MM.1S (cell line): ENCODE measurements at regions not wholly inside any gene's neighbourhood (a gene's known extent, or its start where the extent isn't known, plus 50 kb on each side); places are given as distances from the start of the nearest gene placed in this dataset.

Experiments used
- DNase-seq: peaks from one replicate; pipeline ENCODE4 v3.0.0-alpha.2; 2015
- H2AFZ ChIP-seq: fragments of 300-600 bp; sonication (generic); 2 replicates; pipeline ENCODE4 v1.6.0; 2016; ENCODE audit warnings: antibody characterized with exemption, low read length
- H3F3A ChIP-seq: fragments of 300-600 bp; sonication (generic); 2 replicates; pipeline ENCODE4 v1.6.1; 2016; ENCODE audit warnings: mild to moderate bottlenecking, antibody characterized with exemption, low read length, moderate library complexity, mixed read lengths; ENCODE audit not compliant: insufficient read depth
- H3K27ac ChIP-seq: fragments of 300-600 bp; sonication (generic); 2 replicates; pipeline ENCODE4 v1.5.1; 2016; ENCODE audit warnings: mild to moderate bottlenecking, low read length
- H3K27me3 ChIP-seq: fragments of 300-600 bp; sonication (generic); replicated peaks from 2 replicates; pipeline ENCODE4 v1.6.0; 2016; ENCODE audit warnings: low read length; ENCODE audit not compliant: insufficient read depth
- H3K36me3 ChIP-seq: fragments of 300-600 bp; sonication (generic); replicated peaks from 2 replicates; pipeline ENCODE4 v1.6.1; 2016; ENCODE audit warnings: mild to moderate bottlenecking, low read length, mixed read lengths; ENCODE audit not compliant: insufficient read depth
- H3K4me1 ChIP-seq: fragments of 300-600 bp; sonication (generic); 2 replicates; pipeline ENCODE4 v1.6.1; 2016; ENCODE audit warnings: low read length, mixed read lengths
- H3K4me2 ChIP-seq: fragments of 300-600 bp; sonication (generic); 2 replicates; pipeline ENCODE4 v1.6.0; 2016; ENCODE audit warnings: low read depth, low read length
- H3K4me3 ChIP-seq: fragments of 300-600 bp; sonication (generic); 2 replicates; pipeline ENCODE4 v1.5.1; 2016; ENCODE audit warnings: low read length, mixed read lengths
- H3K79me2 ChIP-seq: fragments of 300-600 bp; sonication (generic); 2 replicates; pipeline ENCODE4 v1.6.1; 2016; ENCODE audit warnings: mixed run types, low read length, mixed read lengths
- H3K9ac ChIP-seq: fragments of 300-600 bp; sonication (generic); 2 replicates; pipeline ENCODE4 v1.6.1; 2016; ENCODE audit warnings: low read length, mixed read lengths
- H3K9me2 ChIP-seq: fragments of 300-600 bp; sonication (generic); replicated peaks from 2 replicates; pipeline ENCODE4 v1.6.1; 2016; ENCODE audit warnings: mild to moderate bottlenecking, low read length, mixed read lengths; ENCODE audit not compliant: insufficient read depth
- H3K9me3 ChIP-seq: fragments of 300-600 bp; sonication (generic); replicated peaks from 2 replicates; pipeline ENCODE4 v1.6.1; 2016; ENCODE audit warnings: mild to moderate bottlenecking, low read length, mixed read lengths; ENCODE audit not compliant: insufficient read depth
- H4K20me1 ChIP-seq: fragments of 300-600 bp; sonication (generic); 2 replicates; pipeline ENCODE4 v1.6.1; 2016; ENCODE audit warnings: mild to moderate bottlenecking, low read length, moderate library complexity, mixed read lengths; ENCODE audit not compliant: insufficient read depth
- CTCF ChIP-seq: fragments of 300-600 bp; sonication (generic); IDR thresholded peaks from 2 replicates; pipeline ENCODE4 v1.5.1; 2016; ENCODE audit warnings: antibody characterized with exemption, low read length, mixed read lengths
- EZH2 ChIP-seq: fragments of 300-600 bp; sonication (generic); optimal IDR thresholded peaks from 2 replicates; pipeline ENCODE3; 2017; ENCODE audit warnings: low read depth, mild to moderate bottlenecking, antibody characterized with exemption, low read length, mixed read lengths
- EZH2phosphoT487 ChIP-seq: fragments of 300-600 bp; sonication (generic); IDR thresholded peaks from 2 replicates; pipeline ENCODE4 v1.6.1; 2018; ENCODE audit warnings: antibody characterized with exemption, low read length

DNA sequence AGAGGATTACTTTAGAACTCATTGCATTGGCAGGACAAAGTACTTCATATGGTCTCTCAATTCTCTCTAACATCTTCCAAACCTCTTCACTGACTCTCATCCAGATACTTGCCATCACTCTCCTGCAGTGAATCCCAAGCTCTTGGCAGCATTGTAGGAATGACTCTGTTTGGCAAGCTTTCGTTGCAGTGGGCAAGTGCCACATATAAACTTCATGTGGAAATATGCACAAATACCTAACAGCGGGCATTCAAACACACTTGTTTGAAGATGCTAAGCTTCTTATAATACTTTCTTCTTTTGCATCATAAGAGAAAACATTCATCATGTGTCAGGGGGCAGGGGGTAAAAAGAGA is 86.2 kb upstream of the F13A1 start:
- Histone ChIP-seq H3K27ac (no peak overlapping the region), H3K36me3 (no peaks in the 10 kb centered on the region), H3K27me3 (no peaks in the 10 kb centered on the region), H3K79me2 (no peaks in the 10 kb centered on the region), H3F3A (no peaks in the 10 kb centered on the region), H3K9ac (no peak overlapping the region), H3K4me3 (no peak overlapping the region), H2AFZ (no peak overlapping the region), H4K20me1 (no peaks in the 10 kb centered on the region), H3K4me2 (no peak overlapping the region), H3K9me3 (no peaks in the 10 kb centered on the region), H3K9me2 (no peaks in the 10 kb centered on the region), H3K4me1 (no peaks in the 10 kb centered on the region)
- no peak for DNase-seq
- no peak for TF ChIP-seq CTCF

DNA sequence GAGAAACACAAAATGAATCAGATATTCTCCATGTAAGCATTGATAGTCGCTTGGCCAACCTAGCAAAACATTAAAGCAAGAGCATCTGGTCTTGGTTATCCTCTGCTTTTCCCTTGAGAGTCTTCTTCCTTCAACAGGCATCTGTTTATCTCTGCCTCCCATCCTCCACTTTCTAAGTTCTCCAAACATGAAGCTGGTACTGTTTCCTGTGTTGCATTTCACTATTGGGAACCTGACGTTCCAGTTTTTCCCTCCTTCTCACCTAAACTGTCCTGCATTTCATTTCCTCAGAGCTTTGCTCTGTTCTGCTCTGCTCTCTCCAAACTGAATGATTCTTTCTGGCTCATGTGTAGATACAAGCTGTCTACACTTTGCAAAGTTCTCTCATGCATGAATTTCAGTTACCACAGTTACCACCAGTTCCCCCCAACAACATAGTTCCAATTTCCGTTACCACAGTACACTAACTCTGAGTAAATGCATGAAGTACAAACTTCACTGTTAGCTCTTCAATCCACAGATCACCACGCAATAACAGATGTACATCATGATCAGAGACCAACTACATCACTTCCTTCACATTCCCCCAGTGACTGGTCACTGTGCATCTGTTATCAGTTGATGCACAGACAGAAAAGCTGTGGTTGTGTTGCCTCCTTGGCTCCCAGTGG is 86.7 kb upstream of the F13A1 start:
- H3K27me3 ChIP-seq, result no peaks in the 10 kb centered on the region
- no peak overlapping the region for H3K4me2 ChIP-seq
- H3K27ac ChIP-seq, result no peak overlapping the region
- no peaks in the 10 kb centered on the region for H3F3A ChIP-seq
- H3K9ac ChIP-seq, result no peak overlapping the region
- H3K9me3 ChIP-seq, result no peaks in the 10 kb centered on the region
- DNase-seq, result no peak
- H4K20me1 ChIP-seq, result no peaks in the 10 kb centered on the region
- no peaks in the 10 kb centered on the region for H3K36me3 ChIP-seq
- H3K9me2 ChIP-seq, result no peaks in the 10 kb centered on the region
- H3K4me1 ChIP-seq, result no peaks in the 10 kb centered on the region
- TF ChIP-seq EZH2phosphoT487 (no peak), EZH2 (no peak), CTCF (no peak)
- no peak overlapping the region for H2AFZ ChIP-seq
- no peaks in the 10 kb centered on the region for H3K79me2 ChIP-seq
- H3K4me3 ChIP-seq, result no peak overlapping the region

DNA sequence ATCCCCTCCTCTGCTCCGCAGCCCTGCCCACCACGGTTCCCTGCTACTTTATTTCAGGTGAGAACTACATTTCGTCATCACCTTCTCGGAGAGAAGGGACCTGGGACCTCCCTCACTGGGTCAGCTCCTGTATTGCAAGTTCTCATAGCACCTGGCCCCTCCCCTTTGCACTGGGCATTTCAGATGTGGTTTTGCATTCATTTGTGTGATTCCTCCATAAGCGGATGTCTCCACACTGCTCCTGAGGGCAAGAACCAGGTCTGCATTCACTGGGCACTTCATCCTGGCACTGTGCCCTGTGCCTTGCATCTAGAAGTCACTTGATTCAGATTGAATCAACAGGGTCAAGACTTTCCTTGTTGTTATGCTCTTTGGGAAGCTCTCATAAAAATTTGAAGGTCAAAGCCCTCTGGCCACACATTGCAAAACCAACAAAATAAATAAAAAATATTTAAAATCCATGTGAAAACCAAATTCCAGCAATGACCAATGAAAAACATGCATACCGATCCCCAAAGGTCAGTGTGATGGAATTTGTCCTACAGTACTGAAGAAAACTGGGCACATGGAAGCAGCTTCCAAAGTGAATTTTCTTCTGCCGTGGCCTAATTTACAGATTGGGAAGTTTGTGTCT is 89.1 kb upstream of the F13A1 start:
- no peak for TF ChIP-seq EZH2
- no peak for TF ChIP-seq CTCF
- no peak for TF ChIP-seq EZH2phosphoT487
- Histone ChIP-seq H3K4me1 (no peaks in the 10 kb centered on the region), H3K79me2 (no peaks in the 10 kb centered on the region), H3K4me3 (no peak overlapping the region), H3K9me2 (no peaks in the 10 kb centered on the region), H3K36me3 (no peaks in the 10 kb centered on the region), H3K4me2 (no peak overlapping the region), H4K20me1 (no peaks in the 10 kb centered on the region), H3K27me3 (no peaks in the 10 kb centered on the region), H3F3A (no peaks in the 10 kb centered on the region), H3K27ac (no peak overlapping the region), H3K9ac (no peak overlapping the region), H3K9me3 (no peaks in the 10 kb centered on the region), H2AFZ (no peak overlapping the region)
- no peak for DNase-seq
